ENCODE measurements at regions not wholly inside any gene's neighbourhood (a gene's known extent, or its start where the extent isn't known, plus 50 kb on each side); places are given as distances from the start of the nearest gene placed in this dataset.

GRCh38 chr1:56442290-56442877 lies 137.0 kb downstream of the PLPP3 start:
- DNase-seq: no peak

GRCh38 chr1:56441601-56442000 lies 137.8 kb downstream of the PLPP3 start:
- DNase-seq: no peak

DNA sequence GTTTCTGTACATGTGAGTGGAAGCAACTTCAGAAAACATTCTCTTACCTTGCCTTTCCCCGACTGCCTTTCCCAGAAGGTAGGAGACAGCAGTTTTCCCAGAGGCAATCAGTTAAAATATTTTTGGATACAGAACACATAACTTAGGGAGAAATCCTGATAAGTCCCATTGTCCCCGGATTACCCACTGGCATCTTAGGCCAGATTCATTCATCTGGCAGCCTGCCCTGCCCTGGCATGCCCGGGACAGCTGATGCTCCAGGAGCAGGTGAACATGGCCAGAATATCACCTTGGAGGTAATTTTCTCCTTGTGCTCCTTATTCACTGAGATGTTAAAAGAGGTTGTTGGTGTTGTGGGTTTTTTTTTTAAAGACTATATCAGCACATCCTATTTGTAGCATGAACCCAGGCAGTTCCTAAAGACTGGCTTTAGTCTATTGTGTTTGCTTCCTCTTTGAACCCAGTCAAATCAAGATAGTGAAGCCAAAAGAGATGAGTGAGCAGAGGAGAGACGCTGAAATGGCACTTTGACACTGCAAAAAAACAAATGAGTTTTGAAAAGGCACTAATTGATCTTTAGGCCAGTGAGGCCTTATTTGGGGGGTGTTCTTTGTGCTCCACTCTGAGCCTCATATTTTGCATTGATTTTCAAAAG lies 139.6 kb downstream of the PLPP3 start:
- DNase-seq: no peak

GRCh38 chr1:56438901-56439551 lies 140.3 kb downstream of the PLPP3 start:
- no peak for DNase-seq

DNA sequence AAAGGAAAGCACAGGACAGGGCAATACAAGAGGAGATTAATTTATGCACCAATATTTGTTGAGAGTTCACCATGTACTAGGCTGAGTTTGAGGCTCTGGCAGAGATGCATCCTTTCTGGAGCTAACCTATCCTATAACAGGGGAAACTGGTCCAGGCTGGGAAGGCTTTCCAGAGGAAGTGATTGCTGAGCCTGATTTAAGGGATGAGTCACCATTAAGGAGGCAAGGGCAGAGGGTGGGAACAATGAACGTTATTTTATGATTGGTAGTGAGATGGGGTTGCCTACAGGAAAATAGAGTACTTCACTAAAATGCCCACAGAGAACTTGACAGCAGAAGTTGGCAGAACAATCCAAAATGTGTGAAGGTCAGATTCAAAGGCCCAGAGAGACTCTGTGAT lies 141.4 kb downstream of the PLPP3 start:
- no peak for DNase-seq

GRCh38 chr1:56436912-56437417 lies 142.4 kb downstream of the PLPP3 start:
- no peak for DNase-seq

DNA sequence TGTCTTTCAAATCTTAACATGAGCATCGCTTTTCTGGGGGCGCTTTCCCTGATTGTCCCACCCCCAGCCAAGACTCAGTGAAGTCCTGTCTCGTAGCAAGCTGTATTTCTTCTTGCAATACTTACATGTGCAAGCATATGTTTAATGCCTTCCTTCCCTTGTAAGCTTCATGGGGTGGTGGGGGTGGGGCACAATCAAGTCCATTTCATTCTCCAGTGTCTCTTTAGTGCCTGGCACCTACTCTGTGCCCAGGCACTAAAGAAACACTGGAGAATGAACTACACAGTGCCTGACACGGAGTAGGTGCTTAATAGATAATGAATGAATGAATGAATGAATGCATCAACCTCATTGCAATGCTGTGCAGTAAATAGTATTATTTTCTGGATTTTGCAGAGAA lies 143.1 kb downstream of the PLPP3 start:
- DNase-seq: no peak

- no peak for DNase-seq
Measured at GRCh38 chr1:56435434-56436262, 143.7 kb downstream of the PLPP3 start.

DNA sequence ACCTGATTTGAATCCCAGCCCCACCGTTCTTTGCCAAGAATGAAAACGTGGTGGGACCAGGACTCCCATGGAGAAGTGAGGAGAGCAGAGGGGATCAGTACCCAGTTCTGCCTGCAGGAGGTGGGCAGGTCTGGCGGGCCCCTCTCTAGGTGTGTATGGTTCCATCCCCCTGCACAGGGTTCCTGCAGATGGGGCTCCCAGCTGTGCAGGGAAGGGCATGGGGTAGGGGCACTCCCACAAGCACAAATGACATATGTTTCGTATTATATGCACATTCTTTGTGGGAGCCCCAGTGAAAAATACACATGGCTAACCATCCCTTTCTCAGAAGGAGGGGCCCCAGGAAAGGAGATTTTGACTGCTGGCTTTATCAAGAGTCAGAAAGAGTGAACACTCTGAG lies 144.6 kb downstream of the PLPP3 start:
- no peak for DNase-seq

- no peak for DNase-seq
Measured at GRCh38 chr1:56434025-56434424, 145.3 kb downstream of the PLPP3 start.

GRCh38 chr1:56433056-56433577 lies 146.2 kb downstream of the PLPP3 start:
- no peak for DNase-seq

DNA sequence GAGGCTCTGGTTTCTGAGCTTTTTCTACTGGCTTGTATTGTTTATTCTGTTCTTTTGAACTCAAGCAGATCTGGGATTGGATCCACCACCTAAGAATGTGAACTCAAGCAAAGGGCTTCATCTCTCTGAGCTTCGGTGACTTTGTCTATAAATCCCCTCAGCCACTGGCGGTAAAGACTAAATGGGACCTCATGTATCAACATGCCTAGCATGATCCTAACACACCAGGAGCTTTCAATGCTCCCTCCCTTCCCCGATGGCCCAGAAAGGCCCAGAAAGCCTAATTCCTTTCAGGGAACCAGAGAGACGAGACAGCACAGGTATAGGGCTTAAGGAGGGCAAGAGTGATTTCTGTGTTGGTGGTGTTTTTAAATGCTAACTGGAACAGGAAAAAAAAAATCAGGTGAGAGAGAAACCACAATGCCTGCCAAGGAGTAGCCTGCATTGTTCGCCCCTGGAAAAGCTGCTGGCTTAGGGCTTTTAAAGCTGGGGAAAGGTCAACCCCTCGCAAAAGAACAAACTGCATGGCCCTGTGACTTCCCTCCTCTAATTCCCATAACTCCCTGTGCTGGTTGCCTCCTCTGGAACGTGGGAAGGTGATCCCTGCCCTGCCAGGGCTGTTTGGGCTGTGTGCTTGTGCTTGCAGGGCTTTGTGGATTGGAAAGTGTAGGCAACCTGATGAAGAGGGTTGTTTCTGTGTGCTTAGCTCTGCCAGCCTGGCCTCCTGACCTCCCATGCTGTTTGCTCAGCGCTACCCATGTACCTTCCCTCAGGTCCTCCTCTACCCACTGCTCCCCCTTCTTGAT lies 147.0 kb downstream of the PLPP3 start:
- no peak for DNase-seq

GRCh38 chr1:56430141-56430839 lies 149.1 kb downstream of the PLPP3 start:
- no peak for DNase-seq

DNA sequence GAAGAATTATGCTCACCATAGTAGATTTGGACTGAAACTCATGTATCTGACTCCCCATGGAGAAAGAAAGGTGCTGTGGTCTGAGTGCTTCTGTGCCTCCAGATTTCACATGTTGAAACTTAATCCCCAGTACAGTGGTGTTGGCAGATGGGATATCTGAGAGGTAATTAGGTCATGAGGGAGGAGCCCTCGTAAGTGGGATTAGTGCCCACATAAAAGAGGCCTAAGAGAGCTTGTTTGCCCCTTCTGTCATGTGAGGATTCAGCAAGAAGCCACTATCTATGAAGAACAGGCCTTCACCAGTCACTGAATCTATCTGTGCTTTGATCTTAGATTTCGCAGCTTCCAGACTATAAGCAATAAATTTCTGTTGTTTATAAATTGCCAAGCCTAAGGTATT lies 150.1 kb downstream of the PLPP3 start:
- no peak for DNase-seq

DNA sequence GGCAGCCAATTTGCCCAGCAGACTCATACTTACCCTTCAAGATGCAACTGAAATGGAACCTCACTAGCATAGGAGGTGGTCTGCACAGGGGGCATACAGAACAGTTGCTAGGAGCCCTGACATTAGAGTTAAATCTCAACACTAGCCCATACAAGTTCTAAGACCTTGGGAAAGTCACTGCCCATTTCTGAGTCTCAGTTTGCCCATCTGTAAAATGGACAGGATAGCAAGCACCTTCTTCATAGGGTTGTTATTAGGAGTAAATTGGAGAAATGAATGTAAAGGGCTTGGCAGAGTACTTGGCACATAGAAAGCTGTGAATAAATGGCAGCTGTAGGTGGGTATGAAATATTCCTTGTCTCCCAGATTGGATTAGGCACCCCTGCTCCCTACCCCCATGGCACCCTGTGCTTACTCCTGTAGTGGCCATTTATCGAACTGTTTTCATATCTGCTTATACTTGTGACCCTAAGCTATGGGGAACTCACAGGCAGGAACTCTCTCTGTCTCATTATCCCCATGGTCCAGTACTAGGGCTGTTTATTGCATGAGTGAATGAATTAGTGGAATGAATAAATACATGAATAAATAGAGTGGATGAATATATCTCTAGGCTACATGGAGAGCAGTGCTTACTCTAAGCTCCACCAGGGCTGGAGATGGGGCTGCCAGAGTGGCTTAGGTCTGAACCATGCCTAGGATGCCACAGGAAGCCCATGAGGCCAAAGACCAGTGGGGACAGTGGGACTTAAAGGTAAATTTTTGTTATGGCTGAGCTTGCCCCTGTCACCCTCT lies 152.6 kb downstream of the PLPP3 start:
- DNase-seq: no peak

DNA sequence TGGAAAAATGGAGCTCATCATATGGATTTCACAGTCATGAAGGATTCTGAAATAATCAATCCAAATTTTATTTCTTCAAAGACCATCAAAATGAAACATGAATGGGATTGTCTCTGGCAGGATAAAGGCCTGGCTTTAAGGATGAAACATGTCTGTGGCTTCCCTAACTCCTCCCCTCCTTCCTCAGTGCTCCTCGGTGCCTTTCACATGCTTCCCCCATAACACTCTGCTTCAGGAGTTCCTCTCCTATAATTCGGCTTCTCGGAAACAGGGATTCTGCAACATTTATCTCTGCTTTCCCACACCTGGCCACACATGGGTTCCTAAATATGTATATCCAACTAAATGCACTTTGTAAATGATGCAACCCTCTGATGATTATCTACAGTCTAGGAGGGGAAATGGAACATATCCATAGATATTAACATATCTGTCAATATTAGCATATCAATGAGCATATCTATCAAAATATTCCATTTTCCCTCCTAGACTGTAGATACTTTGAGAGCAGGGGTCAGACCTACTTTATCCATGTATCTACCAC lies 153.8 kb downstream of the PLPP3 start:
- no peak for DNase-seq

GRCh38 chr1:56424744-56425493 lies 154.4 kb downstream of the PLPP3 start:
- no peak for DNase-seq

DNA sequence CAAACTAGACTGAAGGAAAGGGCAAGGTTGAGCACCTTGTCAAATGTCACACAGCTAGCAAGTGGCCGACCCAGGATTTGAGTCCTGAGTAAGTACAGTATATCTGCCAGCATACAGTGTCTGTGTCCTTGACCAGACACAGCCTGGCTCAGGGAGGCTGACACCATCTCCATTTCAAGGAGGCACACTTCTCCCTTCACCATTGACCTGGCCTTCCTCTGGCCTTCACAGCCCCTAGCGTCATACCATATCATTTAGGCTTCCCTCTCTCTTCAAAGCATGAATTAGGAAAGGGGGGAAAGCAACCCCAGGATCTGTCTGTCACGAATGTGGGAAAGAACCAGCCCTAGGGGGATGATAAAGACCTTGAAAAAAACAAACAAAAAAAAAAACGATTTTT lies 155.6 kb downstream of the PLPP3 start:
- no peak for DNase-seq

GRCh38 chr1:56418151-56418631 lies 161.2 kb downstream of the PLPP3 start:
- DNase-seq: no peak

DNA sequence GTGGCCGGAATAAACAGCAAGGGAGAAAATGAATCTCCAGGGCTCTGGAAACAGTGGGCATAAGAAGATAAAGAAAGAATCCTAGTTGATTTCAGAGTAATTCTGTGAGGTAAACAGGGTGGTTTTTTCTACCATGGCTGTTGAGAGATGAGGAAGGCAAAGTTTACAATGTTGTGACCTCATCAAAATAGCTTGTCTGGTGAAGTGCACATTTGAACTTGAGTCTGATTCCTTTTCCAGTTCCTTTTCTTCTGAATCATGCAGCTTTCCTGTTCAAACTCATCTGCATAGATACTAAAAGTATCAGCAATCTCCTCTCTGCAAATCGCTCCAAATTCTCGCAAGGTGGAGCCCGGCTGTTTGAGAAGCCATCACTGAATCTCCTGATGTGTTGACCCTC lies 161.7 kb downstream of the PLPP3 start:
- DNase-seq: no peak

Measured in activated CD4-positive, CD25-positive, alpha-beta regulatory T cell (primary cell).